ENCODE measurements at regions not wholly inside any gene's neighbourhood (a gene's known extent, or its start where the extent isn't known, plus 50 kb on each side); places are given as distances from the start of the nearest gene placed in this dataset.
A peak's percentile ranks its signal among the peaks of the same experiment; 100 is the strongest.
"Not testable (repeated sequence)": the region's sequence is repeated elsewhere in the genome, so short reads cannot be mapped to it uniquely, and the experiment has no call there.

GRCh38 chrX:54640103-54640690 lies 110.2 kb downstream of the GNL3L start:
- no peak for TF ChIP-seq CTCF (IDR thresholded peaks at IDR 0.05)
- Histone ChIP-seq H3K27ac (peak overlapping the region; percentile 96), H3K9ac (no peak overlapping the region)

DNA sequence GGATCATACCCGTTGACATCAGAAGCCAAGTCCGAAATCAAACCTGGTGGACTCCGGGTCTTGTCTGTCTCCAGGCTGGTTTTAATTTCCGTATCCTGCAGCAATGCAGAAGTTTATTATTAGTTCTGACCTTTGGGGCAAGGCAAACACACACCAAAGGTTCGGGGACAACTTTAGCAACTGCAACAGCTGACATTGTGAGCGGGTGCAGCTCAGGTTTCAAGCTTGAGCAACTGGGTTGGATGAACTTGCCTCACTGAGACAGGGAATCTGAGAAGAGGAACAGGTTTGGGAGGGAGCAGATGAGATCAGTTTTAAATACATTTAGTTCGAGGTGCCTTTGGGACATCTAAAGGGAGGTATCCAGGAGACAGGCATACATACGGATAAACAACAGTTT lies 110.7 kb downstream of the GNL3L start:
- Histone ChIP-seq H3K9me3 (ENCODE audit: control insufficient read depth, low read length) (no peaks in the 10 kb centered on the region), H3K9ac (no peak overlapping the region), H3K36me3 (ENCODE audit: control insufficient read depth, insufficient read depth, low read length) (no peaks in the 10 kb centered on the region), H3K4me2 (ENCODE audit: low read length) (no peak overlapping the region), H3K27ac (peak overlapping the region; percentile 96), H3K4me1 (peaks cover 14% of the 10 kb centered on the region), H2AFZ (peak overlapping the region; percentile 79), H3K4me3 (ENCODE audit: low read depth, low read length) (peak overlapping the region; percentile 66), H3K79me2 (no peaks in the 10 kb centered on the region), H3K27me3 (ENCODE audit: control insufficient read depth, insufficient read depth, low read length) (no peaks in the 10 kb centered on the region)
- TF ChIP-seq CTCF (IDR thresholded peaks at IDR 0.05): no peak

More at GRCh38 chrX:54640103-54640690, 110.2 kb downstream of the GNL3L start:
- Histone ChIP-seq H3K79me2 (no peaks in the 10 kb centered on the region), H3K9me3 (ENCODE audit: control insufficient read depth, low read length) (no peaks in the 10 kb centered on the region), H3K4me2 (ENCODE audit: low read length) (peak overlapping the region; percentile 73), H3K36me3 (ENCODE audit: control insufficient read depth, insufficient read depth, low read length) (no peaks in the 10 kb centered on the region), H3K4me1 (peaks cover 14% of the 10 kb centered on the region), H2AFZ (peak overlapping the region; percentile 79), H3K4me3 (ENCODE audit: low read depth, low read length) (peak overlapping the region; percentile 66), H3K27me3 (ENCODE audit: control insufficient read depth, insufficient read depth, low read length) (no peaks in the 10 kb centered on the region)

GRCh38 chrX:54641530-54641929 lies 111.5 kb downstream of the GNL3L start:
- peaks cover 14% of the 10 kb centered on the region for H3K4me1 ChIP-seq
- H3K79me2 ChIP-seq: no peaks in the 10 kb centered on the region
- H3K27me3 ChIP-seq (ENCODE audit: control insufficient read depth, insufficient read depth, low read length): no peaks in the 10 kb centered on the region
- no peaks in the 10 kb centered on the region for H3K36me3 ChIP-seq (ENCODE audit: control insufficient read depth, insufficient read depth, low read length)
- H3K27ac ChIP-seq: peak overlapping the region; percentile 96
- H2AFZ ChIP-seq: peak overlapping the region; percentile 28
- H3K4me3 ChIP-seq (ENCODE audit: low read depth, low read length): no peak overlapping the region
- no peak overlapping the region for H3K4me2 ChIP-seq (ENCODE audit: low read length)
- H3K9me3 ChIP-seq (ENCODE audit: control insufficient read depth, low read length): no peaks in the 10 kb centered on the region
- TF ChIP-seq CTCF (IDR thresholded peaks at IDR 0.05): no peak
- H3K9ac ChIP-seq: no peak overlapping the region

DNA sequence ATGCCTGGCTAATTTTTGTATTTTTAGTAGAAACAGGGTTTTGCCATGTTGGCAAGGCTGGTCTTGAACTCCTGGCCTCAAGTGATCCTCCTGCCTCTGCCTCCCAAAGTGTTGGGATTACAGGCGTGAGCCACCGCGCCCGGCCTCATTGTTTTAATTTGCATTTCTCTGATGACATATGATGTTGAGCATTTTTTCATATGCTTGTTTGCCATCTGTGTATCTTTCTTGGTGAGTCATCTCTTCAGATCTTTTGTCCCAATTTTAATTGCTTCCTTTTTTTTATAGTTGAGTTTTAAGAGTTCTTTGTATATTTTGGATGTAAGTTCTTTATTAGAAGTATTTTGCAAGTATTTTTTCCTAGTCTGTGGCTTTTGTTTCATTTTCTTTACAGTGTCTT lies 117.6 kb downstream of the GNL3L start:
- not testable (repeated sequence) for H3K79me2 ChIP-seq; H3K27me3 ChIP-seq (ENCODE audit: control insufficient read depth, insufficient read depth, low read length); H3K9ac ChIP-seq; H3K4me3 ChIP-seq (ENCODE audit: low read depth, low read length); H3K9me3 ChIP-seq (ENCODE audit: control insufficient read depth, low read length); H3K36me3 ChIP-seq (ENCODE audit: control insufficient read depth, insufficient read depth, low read length); H2AFZ ChIP-seq; H3K4me1 ChIP-seq; H3K27ac ChIP-seq; H3K4me2 ChIP-seq (ENCODE audit: low read length)

- H3K36me3 ChIP-seq (ENCODE audit: control insufficient read depth, insufficient read depth, low read length): no peaks in the 10 kb centered on the region
- H2AFZ ChIP-seq: no peak overlapping the region
These were observed 129.5 kb downstream of the GNL3L start for GRCh38 chrX:54659547-54659946.

More at GRCh38 chrX:54659547-54659946, 129.5 kb downstream of the GNL3L start:
- no peak overlapping the region for H3K27ac ChIP-seq
- H3K79me2 ChIP-seq: no peaks in the 10 kb centered on the region
- TF ChIP-seq CTCF (IDR thresholded peaks at IDR 0.05): no peak
- no peak overlapping the region for H3K4me3 ChIP-seq (ENCODE audit: low read depth, low read length)
- H3K27me3 ChIP-seq (ENCODE audit: control insufficient read depth, insufficient read depth, low read length): no peaks in the 10 kb centered on the region
- H3K9ac ChIP-seq: no peak overlapping the region
- no peak overlapping the region for H3K4me2 ChIP-seq (ENCODE audit: low read length)
- no peaks in the 10 kb centered on the region for H3K9me3 ChIP-seq (ENCODE audit: control insufficient read depth, low read length)
- no peaks in the 10 kb centered on the region for H3K4me1 ChIP-seq

Data from parathyroid adenoma (tissue), 2 donors.